Spleen (tissue), 11 donors: ENCODE measurements at regions not wholly inside any gene's neighbourhood (a gene's known extent, or its start where the extent isn't known, plus 50 kb on each side); places are given as distances from the start of the nearest gene placed in this dataset.
"Not testable (repeated sequence)": the region's sequence is repeated elsewhere in the genome, so short reads cannot be mapped to it uniquely, and the experiment has no call there.

Experiments used
- DNase-seq: peaks from one replicate; pipeline ENCODE4 v3.0.0-alpha.2; 2020
- H3K27ac ChIP-seq, 8 donors: fragments of 200-600 bp; sonication (generic) in 7 of 8; 1 replicate in 4 of 8; 2 replicates in 4 of 8; pipeline versions ENCODE4 v1.5.0 to v1.8.0; 2016 to 2021; ENCODE audit warnings: inconsistent platforms in 4 of 8, mild to moderate bottlenecking in 4 of 8, moderate library complexity in 1 of 8
- H3K27me3 ChIP-seq, 7 donors: fragments of 200-600 bp; sonication (generic) in 6 of 7; replicated peaks in 1 of 7; 1 replicate in 4 of 7; 2 replicates in 3 of 7; pipeline versions ENCODE4 v1.5.0 to v1.8.0; 2016 to 2021; ENCODE audit warnings: inconsistent platforms in 3 of 7, mild to moderate bottlenecking in 1 of 7
- H3K36me3 ChIP-seq, 6 donors: fragments of 200-600 bp; sonication (generic) in 5 of 6; 1 replicate in 4 of 6; 2 replicates in 2 of 6; pipeline versions ENCODE4 v1.5.0 to v1.8.0; 2016 to 2021; ENCODE audit warnings: inconsistent platforms in 2 of 6
- H3K4me1 ChIP-seq, 6 donors: fragments of 200-600 bp; sonication (generic) in 5 of 6; 1 replicate in 3 of 6; 2 replicates in 3 of 6; pipeline versions ENCODE4 v1.5.0 to v1.8.0; 2016 to 2021; ENCODE audit warnings: inconsistent platforms in 3 of 6
- H3K4me3 ChIP-seq, 8 donors: fragments of 200-600 bp; sonication (generic) in 7 of 8; 1 replicate in 4 of 8; 2 replicates in 4 of 8; pipeline versions ENCODE4 v1.5.0 to v1.8.0; 2016 to 2021; ENCODE audit warnings: inconsistent platforms in 4 of 8, mild to moderate bottlenecking in 4 of 8, moderate library complexity in 2 of 8
- H3K9me3 ChIP-seq, 8 donors: fragments of 200-600 bp; sonication (generic) in 7 of 8; 1 replicate in 4 of 8; 2 replicates in 4 of 8; pipeline versions ENCODE4 v1.5.0 to v1.8.0; 2016 to 2021; ENCODE audit warnings: inconsistent platforms in 4 of 8
- CTCF ChIP-seq, 11 experiments: fragments of 200-600 bp in 7 of 11; fragments of 450-650 bp in 4 of 11; sonication (generic) in 4 of 11; IDR thresholded peaks in 8 of 11; conservative IDR thresholded peaks in 3 of 11; 1 replicate in 7 of 11; 2 replicates in 4 of 11; pipeline versions ENCODE4 v1.4.0 to v1.8.0; 2016 to 2021; ENCODE audit warnings: antibody characterized with exemption in 11 of 11, inconsistent platforms in 4 of 11, mild to moderate bottlenecking in 1 of 11
- POLR2A ChIP-seq, 3 donors: fragments of 450-650 bp; IDR thresholded peaks; one replicate each; pipeline ENCODE4 v1.5.1; 2017; ENCODE audit warnings: antibody characterized with exemption in 3 of 3, mild to moderate bottlenecking in 1 of 3
- POLR2AphosphoS5 ChIP-seq, 3 donors: sonication (generic); formaldehyde crosslinking; IDR thresholded peaks; one replicate each; pipeline ENCODE4 v1.5.1; 2017; ENCODE audit warnings: antibody characterized with exemption in 3 of 3
- WGBS, 5 donors: extraction: QIAGEN DNeasy Blood & Tissue Kit in 3 of 5; methylation state at CpG; one replicate each; pipeline versions ENCODE4 v1.1.5 to v1.1.7; 2013 to 2018; 5-methylcytosine and 5-hydroxymethylcytosine counted together
- intact Hi-C: fragments of 100-400 bp; cut with DNase I; formaldehyde crosslinking; loops from one replicate; pipeline ENCODE4 v1.15.0; 2023; ENCODE audit warnings: low total_unique reads
- donor health status: healthy with polysubstance abuse.
- donor health status: DM: no; HTN: no; CAD: no; lungs with moderate emphysema.
- donor health status: DM: no; HTN: no; CAD: no.
- donor health status: Bipolar disorder and iron deficiency.
- donor health status: healthy.
- donor health status: DM: no; HTN: no; CAD: no.
- donor health status: DM: yes; HTN: yes; CAD: no.

- Histone ChIP-seq H3K4me1 (no peaks in the 10 kb centered on the region), H3K27me3 (peaks cover 0 to 6% (median 0%) of the 10 kb centered on the region in 7 donors), H3K27ac (no peak overlapping the region), H3K36me3 (no peaks in the 10 kb centered on the region), H3K4me3 (no peak overlapping the region), H3K9me3 (peaks cover 0 to 34% (median 9%) of the 10 kb centered on the region in 8 donors)
- no peak for DNase-seq
- intact Hi-C loops = no loop called here
- no peak for TF ChIP-seq POLR2AphosphoS5 (IDR thresholded peaks at IDR 0.05)
- TF ChIP-seq POLR2A (IDR thresholded peaks at IDR 0.05) = no peak
- no peak for TF ChIP-seq CTCF (IDR thresholded peaks at IDR 0.05 in 8 of 11, conservative IDR thresholded peaks at IDR 0.05 in 3 of 11)
- 85 to 92% (median 88%) methylated on average over 18 of the region's 18 CpGs for WGBS, 5 donors
Measured at GRCh38 chr20:30506100-30506499, 751.4 kb upstream of the DEFB115 start.

GRCh38 chr20:30508382-30508781, 749.1 kb upstream of the DEFB115 start:
- H3K27ac ChIP-seq, H3K27me3 ChIP-seq, H3K36me3 ChIP-seq, H3K4me1 ChIP-seq, H3K4me3 ChIP-seq, DNase-seq, intact Hi-C loops: not testable (repeated sequence)
- H3K9me3 ChIP-seq = peaks cover 0 to 57% (median 30%) of the 10 kb centered on the region in 8 donors
- WGBS, 5 donors = 92 to 97% (median 94%) methylated on average over 15 to 21 of the region's 21 CpGs

GRCh38 chr20:30511322-30512030, 746.0 kb upstream of the DEFB115 start:
- H3K36me3 ChIP-seq = no peaks in the 10 kb centered on the region
- H3K27me3 ChIP-seq = no peaks in the 10 kb centered on the region
- no peak for DNase-seq
- no peak for TF ChIP-seq POLR2AphosphoS5 (IDR thresholded peaks at IDR 0.05)
- TF ChIP-seq POLR2A (IDR thresholded peaks at IDR 0.05) = no peak
- TF ChIP-seq CTCF (IDR thresholded peaks at IDR 0.05 in 8 of 11, conservative IDR thresholded peaks at IDR 0.05 in 3 of 11) = no peak
- H3K4me3 ChIP-seq = no peak overlapping the region
- intact Hi-C loops = no loop called here
- H3K27ac ChIP-seq = no peak overlapping the region
- H3K9me3 ChIP-seq = peaks cover 0 to 66% (median 32%) of the 10 kb centered on the region in 8 donors
- WGBS, 5 donors = 80 to 85% (median 84%) methylated on average over 38 to 39 of the region's 39 CpGs
- H3K4me1 ChIP-seq = no peaks in the 10 kb centered on the region

- no peaks in the 10 kb centered on the region for H3K4me1 ChIP-seq
- intact Hi-C loops = no loop called here
- no peak for TF ChIP-seq POLR2AphosphoS5 (IDR thresholded peaks at IDR 0.05)
- TF ChIP-seq POLR2A (IDR thresholded peaks at IDR 0.05) = no peak
- TF ChIP-seq CTCF (IDR thresholded peaks at IDR 0.05 in 8 of 11, conservative IDR thresholded peaks at IDR 0.05 in 3 of 11) = no peak
- H3K27me3 ChIP-seq = no peaks in the 10 kb centered on the region
- DNase-seq = no peak
- no peak overlapping the region for H3K4me3 ChIP-seq
- WGBS, 5 donors = 88 to 93% (median 92%) methylated on average over 27 to 37 of the region's 38 CpGs
- no peak overlapping the region for H3K27ac ChIP-seq
- no peaks in the 10 kb centered on the region for H3K36me3 ChIP-seq
- H3K9me3 ChIP-seq = peaks cover 0 to 56% (median 30%) of the 10 kb centered on the region in 8 donors
Measured at GRCh38 chr20:30513050-30513628, 744.3 kb upstream of the DEFB115 start.

- H3K4me3 ChIP-seq, DNase-seq: not testable (repeated sequence)
Measured at GRCh38 chr20:30515915-30516314, 741.5 kb upstream of the DEFB115 start.

GRCh38 chr20:30518906-30519305, 738.6 kb upstream of the DEFB115 start:
- H3K27ac ChIP-seq, H3K4me1 ChIP-seq, DNase-seq, intact Hi-C loops, H3K4me3 ChIP-seq, H3K36me3 ChIP-seq, H3K27me3 ChIP-seq: not testable (repeated sequence)
- peaks cover 0 to 31% (median 2%) of the 10 kb centered on the region in 8 donors for H3K9me3 ChIP-seq
- WGBS, 5 donors = 82 to 90% (median 87%) methylated on average over 10 of the region's 10 CpGs

More at GRCh38 chr20:30515915-30516314, 741.5 kb upstream of the DEFB115 start:
- H3K4me1 ChIP-seq, H3K27me3 ChIP-seq, intact Hi-C loops, H3K27ac ChIP-seq, H3K36me3 ChIP-seq: not testable (repeated sequence)
- 93 to 95% (median 94%) methylated on average over 13 of the region's 13 CpGs for WGBS, 5 donors
- peaks cover 0 to 60% (median 27%) of the 10 kb centered on the region in 8 donors for H3K9me3 ChIP-seq

- H3K36me3 ChIP-seq, H3K27me3 ChIP-seq, H3K4me3 ChIP-seq, H3K4me1 ChIP-seq, intact Hi-C loops, DNase-seq, H3K27ac ChIP-seq: not testable (repeated sequence)
- 82 to 91% (median 87%) methylated on average over 15 of the region's 15 CpGs for WGBS, 5 donors
- H3K9me3 ChIP-seq = peaks cover 0 to 25% (median 0%) of the 10 kb centered on the region in 8 donors
Measured at GRCh38 chr20:30521686-30522415, 735.6 kb upstream of the DEFB115 start.
